ENCODE measurements at regions not wholly inside any gene's neighbourhood (a gene's known extent, or its start where the extent isn't known, plus 50 kb on each side); places are given as distances from the start of the nearest gene placed in this dataset.

GRCh38 chr3:5800965-5801364 lies 613.5 kb downstream of the EDEM1 start (continued):
- no peak for TF ChIP-seq ZNF761 (CRISPR knock-in tag; conservative IDR thresholded peaks at IDR 0.05)

DNA sequence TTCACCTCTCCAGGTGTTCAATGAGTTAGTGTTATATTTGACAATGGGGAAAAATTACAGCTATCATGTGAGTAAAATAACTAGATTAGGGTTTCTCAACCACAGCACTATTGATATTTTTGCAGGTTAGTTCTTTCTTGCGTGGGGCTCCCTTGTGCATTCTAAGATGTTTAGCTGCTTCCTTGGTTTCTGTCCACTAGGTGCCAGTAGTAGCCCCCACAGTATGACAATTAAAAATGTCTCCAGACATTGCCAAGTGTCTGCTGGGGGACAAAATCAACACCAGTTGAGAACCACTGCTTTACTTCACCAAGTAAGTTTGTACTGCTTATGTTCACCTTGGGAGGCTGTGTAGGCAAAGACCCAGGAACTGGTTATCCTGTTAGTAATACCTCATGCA lies 618.7 kb downstream of the EDEM1 start:
- ChIA-PET POLR2A (no interaction called here), CTCF (ENCODE audit: low intra/inter-chr PET ratio, low total read pairs) (no interaction called here)
- H4K20me1 ChIP-seq (ENCODE audit: insufficient read depth, low read length) = no peaks in the 10 kb centered on the region
- FAIRE-seq (no peak), DNase-seq (ENCODE audit: low spot score) (no peak), ATAC-seq (no peak)
- no peaks in the 10 kb centered on the region for H3K4me1 ChIP-seq (ENCODE audit: insufficient read depth, low read length)
- TF ChIP-seq SRF (IDR thresholded peaks at IDR 0.05; ENCODE audit: low read depth, low read length) (no peak), ZNF430 (CRISPR knock-in tag; IDR thresholded peaks at IDR 0.05) (no peak), ZNF432 (CRISPR knock-in tag; IDR thresholded peaks at IDR 0.05; ENCODE audit: borderline replicate concordance) (no peak), CTCF (CRISPR knock-in tag; IDR thresholded peaks at IDR 0.05) (0 out of 2 replicates have a peak, but pooled peaks have one; percentile 4), IRX3 (CRISPR knock-in tag; IDR thresholded peaks at IDR 0.05; ENCODE audit: borderline replicate concordance, low read depth) (no peak)
- no peak overlapping the region for H3K4me3 ChIP-seq (replicated peaks in 1 of 3; ENCODE audit: insufficient read depth in 1 of 3, low read depth in 2 of 3, low read length in 3 of 3)
- H3K9ac ChIP-seq (ENCODE audit: insufficient read depth, low read depth, low read length) = no peak overlapping the region
- H3K4me2 ChIP-seq (ENCODE audit: low read depth, low read length) = no peak overlapping the region
- WGBS (ENCODE audit: low lambda C conversion rate) = 8% methylated on average over 1 of the region's 1 CpG
- no peaks in the 10 kb centered on the region for H3K36me3 ChIP-seq (replicated peaks in 1 of 2; ENCODE audit: control insufficient read depth in 1 of 2, insufficient read depth in 2 of 2, low read length in 2 of 2)
- H3K27ac ChIP-seq (ENCODE audit: extremely low read length, insufficient read depth, low read length) = no peak overlapping the region
- intact Hi-C loops (cut with micrococcal nuclease; ENCODE audit: unreplicated experiment) (loop anchor here (5.0 kb wide), 1 partner anchor 991 kb away; no protein-coding TSS in a partner anchor), in situ Hi-C loops (cut with HindIII; ENCODE audit: extremely low pct_ligation_motif_present, low pct_unique_long_range_greater_than_20kb) (no loop called here)
- no peaks in the 10 kb centered on the region for H3K27me3 ChIP-seq (ENCODE audit: control insufficient read depth in 1 of 2, insufficient read depth in 2 of 2, low read length in 2 of 2)
- H3K9me3 ChIP-seq (ENCODE audit: low read length) = no peaks in the 10 kb centered on the region
- H2AFZ ChIP-seq (ENCODE audit: low read length) = no peak overlapping the region
- BruUV-seq (replicated peaks) = no TSS peak
- H3K79me2 ChIP-seq (ENCODE audit: insufficient read depth, low read length) = no peaks in the 10 kb centered on the region
